Thyroid gland (tissue), 4 donors: ENCODE measurements at regions not wholly inside any gene's neighbourhood (a gene's known extent, or its start where the extent isn't known, plus 50 kb on each side); places are given as distances from the start of the nearest gene placed in this dataset.

Experiments used
- POLR2A ChIP-seq, 2 donors: fragments of 450-650 bp; IDR thresholded peaks; one replicate each; pipeline ENCODE4 v1.6.1; 2017; ENCODE audit warnings: antibody characterized with exemption in 2 of 2, mild to moderate bottlenecking in 2 of 2, moderate library complexity in 1 of 2
- TF ChIP-seq, protein P1 (sequence below), 6 experiments: fragments of 200-600 bp in 3 of 6; fragments of 450-650 bp in 3 of 6; sonication (generic) in 3 of 6; IDR thresholded peaks; one replicate each; pipeline ENCODE4 v1.5.1; 2016 to 2019; ENCODE audit warnings: antibody characterized with exemption in 6 of 6, mild to moderate bottlenecking in 2 of 6, inconsistent platforms in 1 of 6, moderate library complexity in 1 of 6

DNA sequence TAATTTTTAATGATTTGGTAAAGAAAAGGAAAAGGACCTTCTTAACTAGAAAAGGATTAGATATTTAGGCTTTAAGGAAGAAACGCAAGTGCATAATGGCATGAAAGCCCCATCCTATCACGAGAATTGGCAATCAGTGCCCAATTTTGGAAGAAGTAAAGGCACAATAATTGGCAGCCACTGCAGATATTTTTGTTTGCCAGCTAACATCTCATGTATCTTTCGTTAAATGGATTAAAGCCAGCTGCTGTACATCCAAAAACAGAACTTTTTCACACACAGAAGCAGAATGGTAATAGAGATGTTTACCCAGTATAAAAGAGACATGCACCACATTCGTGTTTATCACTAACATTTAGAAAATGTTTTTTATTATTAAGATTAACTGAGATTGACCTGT is 180.3 kb downstream of the C6orf118 start:
- TF ChIP-seq, protein P1, sequence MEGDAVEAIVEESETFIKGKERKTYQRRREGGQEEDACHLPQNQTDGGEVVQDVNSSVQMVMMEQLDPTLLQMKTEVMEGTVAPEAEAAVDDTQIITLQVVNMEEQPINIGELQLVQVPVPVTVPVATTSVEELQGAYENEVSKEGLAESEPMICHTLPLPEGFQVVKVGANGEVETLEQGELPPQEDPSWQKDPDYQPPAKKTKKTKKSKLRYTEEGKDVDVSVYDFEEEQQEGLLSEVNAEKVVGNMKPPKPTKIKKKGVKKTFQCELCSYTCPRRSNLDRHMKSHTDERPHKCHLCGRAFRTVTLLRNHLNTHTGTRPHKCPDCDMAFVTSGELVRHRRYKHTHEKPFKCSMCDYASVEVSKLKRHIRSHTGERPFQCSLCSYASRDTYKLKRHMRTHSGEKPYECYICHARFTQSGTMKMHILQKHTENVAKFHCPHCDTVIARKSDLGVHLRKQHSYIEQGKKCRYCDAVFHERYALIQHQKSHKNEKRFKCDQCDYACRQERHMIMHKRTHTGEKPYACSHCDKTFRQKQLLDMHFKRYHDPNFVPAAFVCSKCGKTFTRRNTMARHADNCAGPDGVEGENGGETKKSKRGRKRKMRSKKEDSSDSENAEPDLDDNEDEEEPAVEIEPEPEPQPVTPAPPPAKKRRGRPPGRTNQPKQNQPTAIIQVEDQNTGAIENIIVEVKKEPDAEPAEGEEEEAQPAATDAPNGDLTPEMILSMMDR (IDR thresholded peaks at IDR 0.05), result no peak
- TF ChIP-seq POLR2A (IDR thresholded peaks at IDR 0.05), result no peak
